ENCODE measurements at regions not wholly inside any gene's neighbourhood (a gene's known extent, or its start where the extent isn't known, plus 50 kb on each side); places are given as distances from the start of the nearest gene placed in this dataset.

DNA sequence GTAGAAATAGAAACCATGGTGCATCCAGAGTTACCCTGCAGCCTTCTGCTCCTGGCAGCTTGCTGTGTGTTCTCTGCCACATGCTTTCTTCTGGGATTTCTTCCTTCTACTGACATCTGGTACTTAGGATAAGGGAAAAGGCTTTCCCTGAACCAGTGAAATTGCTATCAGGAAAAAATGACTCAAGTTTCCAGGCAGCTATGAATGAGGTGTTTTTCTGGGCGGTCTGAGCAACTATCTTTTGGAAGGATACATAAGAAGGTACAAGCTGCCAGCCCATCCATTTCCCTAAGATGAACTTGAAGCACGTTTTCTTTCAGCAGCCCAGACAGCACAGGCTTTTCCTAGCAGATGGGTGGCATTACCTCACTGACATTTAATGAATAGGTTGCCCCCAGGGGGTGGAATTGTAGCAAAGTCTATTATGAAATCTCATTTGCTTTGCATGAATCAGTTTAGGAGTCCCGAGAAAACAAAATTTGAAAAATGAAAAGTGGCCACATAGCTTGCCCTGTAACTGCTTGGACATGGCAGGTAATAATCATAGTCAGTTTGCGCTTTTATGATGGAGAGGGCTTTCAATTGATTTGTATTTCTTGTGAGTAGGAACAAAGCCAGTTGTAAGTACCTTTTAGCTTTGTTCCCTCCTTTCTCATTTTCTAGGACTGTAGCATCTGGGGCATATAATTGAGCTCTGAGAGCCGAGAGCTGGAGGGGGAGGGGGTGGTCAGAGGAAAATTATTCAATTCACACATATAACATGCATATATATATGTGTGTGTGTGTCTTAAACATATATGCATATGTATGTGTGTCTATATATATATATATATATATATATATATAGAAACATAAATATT is 108.5 kb downstream of the C9orf152 start:
- no peak for DNase-seq

DNA sequence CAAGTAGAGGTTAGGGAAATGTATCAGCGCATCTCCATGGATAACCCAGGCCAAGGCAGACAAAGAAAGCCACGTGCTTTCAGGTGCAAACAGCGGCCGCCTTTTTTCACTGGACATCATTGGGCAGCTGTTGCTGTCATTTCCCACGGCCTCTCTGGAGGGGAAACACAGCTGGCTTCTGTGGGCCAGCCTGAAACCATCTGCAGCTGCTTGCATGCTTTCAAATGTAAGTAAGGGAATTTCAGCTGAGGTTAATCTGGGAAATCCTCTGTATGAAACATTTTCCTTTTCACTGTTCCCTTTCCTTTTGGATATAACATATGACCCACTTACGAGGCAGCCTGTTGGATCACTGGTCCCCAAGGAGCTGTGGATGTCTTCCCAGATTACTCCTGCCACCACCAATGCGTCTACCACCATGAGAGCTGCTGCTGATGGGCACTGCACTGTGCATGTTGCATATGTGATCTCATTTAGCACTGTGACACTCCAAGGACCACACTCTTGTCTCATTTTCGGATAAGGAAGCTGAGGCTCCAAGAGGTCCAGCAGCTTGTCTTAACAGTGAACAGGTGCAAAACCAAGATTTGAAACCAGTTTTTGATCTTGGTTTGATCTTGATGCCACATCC is 106.3 kb downstream of the C9orf152 start:
- no peak for DNase-seq

DNA sequence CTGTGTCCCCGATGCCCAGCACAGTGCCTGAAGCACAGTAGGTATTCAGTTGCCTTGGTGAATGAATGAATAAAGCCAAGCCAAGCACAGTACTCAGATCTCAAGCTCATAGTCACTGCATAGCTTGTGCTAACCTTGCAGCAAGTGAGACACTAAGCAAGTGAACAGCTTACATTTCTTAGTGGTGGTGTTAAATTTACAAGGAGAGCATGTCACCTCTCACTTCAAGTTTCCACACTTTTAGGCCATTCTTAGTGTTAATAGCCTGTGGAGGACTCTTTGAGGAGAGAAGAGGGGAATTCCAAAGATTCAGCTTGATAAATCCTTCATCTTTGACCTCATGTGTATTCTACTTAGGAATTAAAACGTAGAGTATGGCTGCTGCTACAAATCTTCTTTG is 104.7 kb downstream of the C9orf152 start:
- DNase-seq = no peak

DNA sequence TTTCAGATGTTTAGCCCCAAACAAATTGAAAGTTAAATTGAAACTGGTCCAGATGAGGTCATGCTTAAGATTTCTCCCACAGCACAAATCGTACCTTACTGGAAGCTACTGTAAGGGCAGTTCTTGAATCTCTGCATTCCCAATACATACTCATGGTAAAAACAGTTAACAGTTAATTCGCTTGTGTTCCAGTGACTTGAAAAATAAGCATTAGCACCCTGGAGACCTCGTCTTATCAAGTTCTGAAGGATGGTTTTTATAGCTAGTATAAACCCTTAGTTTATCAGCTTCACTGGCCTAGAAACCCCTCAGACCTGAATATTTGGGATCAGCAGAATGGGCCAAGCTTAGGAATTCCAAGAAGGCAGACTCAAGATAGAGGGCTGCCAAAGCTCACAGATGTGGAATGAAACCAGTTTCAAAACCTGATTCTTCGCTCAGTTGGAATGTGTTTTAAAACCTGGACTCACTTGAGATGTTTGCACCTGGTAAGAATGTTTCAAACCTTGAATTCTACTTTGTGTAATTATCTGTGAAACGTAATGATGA is 103.6 kb downstream of the C9orf152 start:
- no peak for DNase-seq

DNA sequence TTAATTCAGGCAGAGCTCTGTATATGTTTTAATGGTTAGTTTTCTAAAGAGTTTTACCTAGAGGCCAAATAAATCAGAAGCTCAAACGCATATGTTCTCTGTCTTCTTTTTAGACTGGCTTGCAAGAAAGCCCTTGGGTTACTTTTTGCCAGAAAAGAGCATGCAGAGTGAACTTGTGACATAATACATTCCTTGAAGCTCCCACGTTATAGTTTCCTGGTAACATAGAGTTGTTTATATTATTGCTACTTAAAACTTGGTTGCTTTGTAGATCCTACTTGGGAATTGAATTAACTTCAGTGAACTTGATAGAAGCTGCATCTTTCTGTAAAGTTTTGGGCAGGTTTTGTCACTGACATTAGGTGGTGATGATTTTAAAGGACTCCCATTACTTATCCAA is 102.9 kb downstream of the C9orf152 start:
- DNase-seq = no peak

DNA sequence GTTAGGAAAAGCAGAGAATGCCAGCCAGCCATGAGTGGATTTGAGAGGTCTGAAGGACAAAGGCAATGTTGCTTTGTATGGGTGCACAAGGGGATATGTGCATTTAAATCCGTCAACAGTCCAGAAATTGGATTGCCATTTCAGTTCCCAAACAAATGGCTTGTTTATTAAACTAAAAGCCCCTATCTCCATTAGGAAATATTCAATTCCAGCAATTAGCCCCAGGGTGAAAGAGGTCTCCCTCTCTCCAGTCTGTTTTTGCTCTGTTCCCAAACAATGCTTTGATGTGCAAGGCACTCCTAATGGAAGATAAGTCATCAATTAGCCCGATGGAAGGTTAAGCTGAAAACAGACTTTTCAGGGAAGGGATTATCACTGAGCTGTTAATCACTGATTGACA is 101.3 kb downstream of the C9orf152 start:
- DNase-seq = no peak

DNA sequence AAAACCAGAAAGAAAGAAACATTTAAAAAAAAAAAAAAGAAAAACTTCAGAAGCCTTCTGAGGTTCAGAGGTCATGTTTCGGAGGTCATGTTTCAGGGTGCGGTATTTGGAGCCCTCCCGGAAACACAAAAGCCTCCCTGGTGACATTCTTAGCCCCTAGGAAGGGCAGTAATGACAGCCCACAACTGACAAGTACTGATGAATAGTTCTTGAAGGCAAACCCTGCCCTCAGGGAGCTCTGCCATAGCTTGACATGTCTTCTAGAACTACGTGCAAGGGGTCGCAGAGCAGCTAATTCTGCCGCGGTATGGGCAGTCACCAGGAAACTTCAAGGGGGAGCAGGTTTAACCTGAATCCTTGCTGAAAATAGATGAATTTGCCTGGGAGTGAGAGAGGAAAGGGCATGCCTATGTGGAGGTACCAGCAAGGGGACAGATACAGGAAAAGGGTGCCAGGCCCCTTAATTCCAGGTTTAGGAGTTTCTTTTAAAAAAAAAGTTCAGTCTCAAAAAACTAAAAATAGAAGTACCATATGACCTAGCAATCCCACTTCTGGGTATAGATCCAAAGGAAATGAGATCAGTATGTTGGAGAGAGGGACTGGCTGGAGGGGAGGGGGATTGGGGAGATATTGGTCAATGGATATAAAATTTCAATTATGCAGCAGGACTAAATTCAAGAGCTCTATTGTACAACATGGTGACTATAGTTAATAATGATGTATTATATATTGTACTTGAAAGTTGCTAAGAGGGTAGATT is 98.4 kb downstream of the C9orf152 start:
- DNase-seq = no peak

DNA sequence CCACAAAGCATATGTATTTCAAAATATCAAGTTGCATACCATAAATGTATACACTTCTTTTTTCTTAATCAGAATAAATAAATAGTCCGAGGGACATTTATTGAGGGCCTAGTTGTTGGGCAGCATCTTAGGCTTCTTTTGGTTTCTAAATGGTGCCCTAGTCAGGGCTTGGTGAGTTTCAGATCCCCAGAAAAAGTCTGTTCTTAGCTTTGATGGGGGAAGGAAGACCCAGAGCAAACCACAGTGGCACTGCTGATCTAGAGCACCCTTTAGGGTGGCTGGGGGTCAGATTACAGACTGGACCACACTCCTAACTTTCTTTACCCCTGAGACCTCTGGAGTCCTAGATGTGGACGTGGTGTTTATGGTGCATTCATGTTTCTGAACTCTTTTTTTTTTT is 97.8 kb downstream of the C9orf152 start:
- DNase-seq = no peak

DNA sequence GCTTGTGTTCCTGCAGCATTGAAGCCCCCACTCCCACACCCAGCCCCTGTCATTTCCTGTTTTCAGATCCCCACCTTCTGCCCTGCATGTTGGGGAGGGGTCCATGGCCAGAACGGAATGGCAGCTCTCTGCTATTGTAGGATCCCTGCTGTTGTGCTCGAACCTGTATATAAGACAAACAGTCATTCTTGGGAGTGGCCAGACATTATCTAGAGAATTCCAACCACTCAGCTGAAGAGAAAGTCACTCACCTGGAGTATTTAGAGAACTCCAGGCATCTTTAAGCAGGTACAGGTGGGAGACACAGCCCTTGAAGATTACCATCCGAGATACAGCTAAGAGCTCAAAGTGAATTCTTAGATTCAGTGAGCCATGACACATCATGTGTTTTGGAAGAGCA is 96.1 kb downstream of the C9orf152 start:
- no peak for DNase-seq

DNA sequence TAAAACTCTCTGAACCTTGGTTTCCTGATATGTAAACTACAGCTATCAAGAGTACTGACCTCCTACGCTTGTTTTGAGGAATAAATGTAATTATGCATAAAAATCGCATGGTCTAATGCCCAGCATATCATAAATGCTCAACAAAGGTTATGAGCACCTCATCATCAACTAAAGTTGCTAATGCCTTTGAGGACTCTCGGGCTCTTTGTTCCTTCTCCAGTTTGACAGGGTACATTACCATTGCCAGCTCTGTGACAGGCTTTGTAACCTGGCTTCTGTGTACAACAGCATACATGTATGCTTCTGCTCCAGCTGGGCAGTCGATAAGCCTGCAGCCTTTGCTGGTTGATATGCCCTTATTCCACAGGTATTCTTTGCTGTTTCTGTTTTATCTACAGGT is 95.2 kb downstream of the C9orf152 start:
- DNase-seq = no peak

DNA sequence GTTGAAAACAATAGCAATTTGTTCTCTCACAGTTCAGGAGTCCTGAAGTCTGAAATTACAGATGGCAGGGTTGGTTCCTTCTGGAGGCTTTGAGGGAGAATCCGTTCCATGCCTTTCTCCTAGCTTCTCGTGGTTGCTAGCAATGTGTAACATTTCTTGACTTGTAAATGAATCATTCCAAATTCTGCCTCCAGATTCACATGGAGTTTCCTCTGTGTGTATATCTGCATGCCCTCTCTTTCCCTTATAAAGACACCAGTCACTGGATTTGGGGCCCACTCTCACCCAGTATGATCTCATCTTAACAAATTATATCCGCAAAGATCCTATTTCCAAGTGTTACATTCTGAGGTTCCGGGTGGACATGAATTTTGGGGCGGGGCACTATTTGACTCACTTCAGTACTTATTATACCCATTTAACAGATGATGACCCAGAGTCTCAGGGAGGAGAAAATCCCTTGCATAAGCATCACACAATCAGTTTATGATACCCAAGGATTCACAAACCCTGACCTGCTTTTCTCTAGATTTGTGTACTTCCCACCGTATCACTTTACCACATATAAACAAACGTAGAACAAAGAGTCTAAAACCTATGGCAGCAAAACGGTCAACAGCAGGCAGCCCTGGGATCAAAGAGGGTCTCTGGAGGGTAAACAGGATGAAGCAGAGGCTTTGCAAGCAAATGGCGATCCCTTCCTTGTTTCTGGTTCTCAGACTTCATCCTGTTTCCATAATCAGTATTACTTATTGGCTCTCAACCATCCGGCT is 93.7 kb downstream of the C9orf152 start:
- no peak for DNase-seq

DNA sequence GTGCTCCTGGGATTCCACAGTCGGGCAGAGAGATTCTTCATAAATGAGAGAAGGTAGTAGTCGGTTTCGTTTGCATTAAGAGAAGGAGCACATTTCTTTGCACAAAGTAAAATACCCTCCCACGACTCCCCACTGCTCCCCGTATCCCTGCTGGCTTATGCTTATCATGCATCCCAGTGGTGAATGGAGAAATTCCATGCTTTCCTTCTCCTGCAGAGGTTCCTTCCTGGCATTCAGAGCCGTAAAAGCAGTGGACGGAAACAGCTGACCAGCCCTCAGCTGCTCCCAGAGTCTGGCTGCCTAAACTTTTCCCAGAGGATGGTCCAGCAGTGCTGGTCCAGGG is 93.1 kb downstream of the C9orf152 start:
- no peak for DNase-seq

DNA sequence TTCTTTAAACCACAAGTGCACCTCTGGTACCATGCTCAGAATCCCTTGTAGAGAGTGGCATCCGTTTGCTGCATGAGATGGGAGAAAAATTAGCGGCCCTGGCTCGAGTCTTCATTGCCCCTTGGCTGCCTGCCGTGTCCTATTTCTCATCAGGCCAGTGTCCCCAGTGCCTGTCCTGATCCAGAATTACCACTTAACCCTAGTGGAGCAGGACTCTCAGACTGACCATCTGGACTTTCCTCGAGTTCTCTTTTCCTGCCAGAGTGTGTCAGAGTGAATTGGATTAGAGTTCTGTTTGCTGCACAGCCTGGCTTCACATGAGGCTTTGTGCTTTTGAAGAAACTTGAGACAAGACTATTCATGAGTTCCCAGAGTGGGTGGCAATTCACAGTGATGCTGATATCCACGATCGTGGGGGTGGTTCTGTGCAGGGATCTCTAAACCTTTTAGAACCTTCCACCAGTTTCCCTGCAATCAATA is 92.6 kb downstream of the C9orf152 start:
- no peak for DNase-seq

DNA sequence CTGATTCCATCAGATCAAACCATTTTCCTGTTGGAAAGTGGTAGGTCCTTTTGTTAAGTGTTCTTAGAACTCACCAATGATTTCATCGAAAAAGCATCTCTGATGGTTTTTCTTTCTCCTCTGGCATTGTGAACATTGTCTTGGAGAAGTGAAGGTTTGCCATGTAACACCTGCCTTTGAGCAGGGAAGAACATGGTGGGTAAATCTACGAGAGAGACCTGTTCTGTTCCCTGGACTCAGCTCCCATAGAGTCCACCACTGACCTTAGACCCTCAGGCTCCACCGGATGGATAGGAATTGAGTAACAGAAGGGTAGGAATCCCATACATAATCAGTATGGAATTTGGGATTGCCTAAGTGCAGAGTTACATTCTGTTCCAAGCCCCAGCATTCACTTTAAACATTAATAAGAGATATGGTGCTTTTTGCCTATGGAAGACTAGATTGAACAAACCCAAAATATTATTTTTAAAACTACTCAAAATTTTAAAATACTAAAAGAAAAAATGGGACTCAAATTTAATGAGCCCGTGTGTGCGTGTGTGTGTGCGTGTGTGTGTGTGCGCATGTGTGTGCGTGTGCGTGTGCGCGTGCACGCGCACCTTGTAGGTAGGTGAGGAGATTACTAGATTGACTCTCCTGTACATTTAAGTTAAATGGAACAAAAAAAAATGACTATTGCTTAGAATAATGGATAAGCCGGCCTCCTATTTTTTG is 92.0 kb downstream of the C9orf152 start:
- DNase-seq = no peak

DNA sequence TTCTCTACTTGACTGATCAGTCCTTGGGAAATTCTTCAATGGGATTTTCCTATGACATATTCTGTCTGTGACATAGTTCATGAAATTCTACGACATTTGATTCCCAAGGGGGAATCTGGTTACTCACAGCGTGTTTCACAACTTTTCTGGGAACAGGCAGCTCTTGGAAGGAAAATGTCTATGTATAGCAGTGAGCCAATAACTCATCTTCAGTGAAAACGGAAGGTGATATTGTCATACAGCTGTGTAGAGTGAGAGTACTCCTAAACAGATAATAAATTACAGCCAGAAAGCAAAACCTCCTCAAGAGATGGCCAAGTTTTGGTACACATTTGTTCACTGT is 91.4 kb downstream of the C9orf152 start:
- DNase-seq = no peak

DNA sequence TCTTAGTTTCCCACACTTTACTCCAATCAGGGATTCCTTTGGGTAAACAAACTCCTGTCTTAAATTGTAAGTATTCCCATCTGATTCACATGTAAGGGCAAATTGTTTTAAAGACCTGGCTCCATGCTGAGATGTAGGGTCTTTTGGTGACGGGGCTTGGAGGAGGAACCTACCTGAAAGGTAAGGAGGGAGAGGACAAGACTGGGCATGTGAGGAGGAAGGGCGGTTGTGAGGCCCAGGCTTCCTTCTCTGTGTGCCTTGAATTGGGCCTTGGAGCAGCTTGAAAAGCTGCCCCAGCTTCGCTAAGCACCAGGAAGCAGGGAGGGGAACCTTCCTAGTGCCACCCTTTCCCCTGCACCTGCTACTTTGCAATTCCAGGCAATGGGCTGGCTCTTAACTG is 86.8 kb downstream of the C9orf152 start:
- DNase-seq = no peak

DNA sequence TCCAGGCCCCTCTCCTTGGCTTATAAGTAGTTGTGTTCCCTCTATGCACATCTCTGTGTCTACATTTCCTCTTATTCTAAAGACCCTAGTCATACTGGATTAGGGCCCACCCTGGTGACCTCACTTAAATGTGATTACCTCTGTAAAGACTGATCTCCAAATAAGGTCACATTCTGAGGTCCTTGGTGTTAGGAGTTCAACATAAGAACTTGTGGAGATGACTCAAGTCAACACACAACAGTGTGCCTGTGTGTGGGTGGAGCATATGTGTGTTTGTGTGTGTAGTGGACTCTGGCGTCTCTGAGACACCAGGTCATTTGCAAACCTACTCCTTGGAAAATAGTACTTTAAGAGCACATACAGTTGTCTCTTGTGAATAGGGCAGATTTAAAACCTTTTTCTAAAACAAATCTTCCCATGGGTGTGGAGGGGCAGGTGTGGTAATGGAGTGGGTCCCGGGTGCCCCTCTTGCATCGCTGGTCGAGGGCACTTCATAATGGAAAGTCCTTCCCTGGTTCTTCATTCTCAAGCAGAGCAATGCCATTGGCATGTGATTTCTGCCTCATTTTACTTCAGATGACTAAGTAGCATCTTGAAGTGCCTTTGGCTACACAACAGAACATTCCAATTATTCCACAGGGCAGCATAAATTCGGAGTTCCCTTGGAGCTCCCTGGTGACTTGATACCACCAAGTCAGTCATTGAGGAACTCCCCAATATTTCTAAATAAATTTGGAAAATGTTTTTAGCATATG is 84.4 kb downstream of the C9orf152 start:
- no peak for DNase-seq

DNA sequence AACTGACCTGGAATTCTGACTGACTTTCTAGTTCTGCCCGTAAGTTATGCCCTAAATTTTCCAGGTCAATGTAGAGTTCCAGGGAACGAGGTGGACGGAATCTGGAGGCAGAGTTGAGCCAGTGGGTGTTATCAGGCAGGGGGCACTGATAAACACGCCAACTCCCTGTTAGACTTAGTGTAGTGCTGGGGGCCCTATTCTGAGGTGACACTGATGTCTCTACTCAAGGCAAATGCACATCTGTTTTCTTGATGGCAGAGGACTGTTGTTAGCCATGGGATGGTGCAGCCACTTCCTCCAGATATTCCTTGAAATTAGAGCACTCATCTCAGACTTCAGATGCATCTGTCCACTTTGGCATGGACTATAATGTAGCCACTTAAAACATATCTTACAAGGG is 83.5 kb downstream of the C9orf152 start:
- DNase-seq = no peak

DNA sequence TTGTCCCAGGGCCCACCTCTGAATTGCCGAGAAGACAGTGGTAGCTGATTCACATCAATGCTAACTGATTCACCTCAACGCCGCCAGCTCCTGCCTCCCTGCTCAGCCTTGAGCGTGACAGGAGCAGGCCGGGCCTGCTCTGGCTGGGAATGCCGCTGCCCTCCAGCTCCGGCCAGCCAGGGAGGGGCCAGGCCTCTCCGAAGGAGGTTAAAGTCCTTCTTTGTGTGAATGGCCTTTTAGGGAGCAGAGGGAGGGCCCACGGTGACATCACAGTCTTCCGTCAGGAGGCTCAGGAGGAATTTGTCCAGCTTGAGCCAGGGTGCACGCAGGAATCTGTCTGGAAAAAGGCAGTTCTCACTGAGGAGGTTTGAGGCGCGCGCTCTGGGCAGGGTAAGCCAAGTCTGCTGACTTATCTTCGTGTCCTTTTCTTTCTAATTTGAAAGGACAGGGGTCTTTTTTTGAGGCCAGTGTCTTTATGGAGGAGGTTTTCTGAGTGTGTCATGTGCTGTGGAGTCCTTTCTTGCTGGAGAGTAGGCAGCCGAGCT is 82.7 kb downstream of the C9orf152 start:
- no peak for DNase-seq

DNA sequence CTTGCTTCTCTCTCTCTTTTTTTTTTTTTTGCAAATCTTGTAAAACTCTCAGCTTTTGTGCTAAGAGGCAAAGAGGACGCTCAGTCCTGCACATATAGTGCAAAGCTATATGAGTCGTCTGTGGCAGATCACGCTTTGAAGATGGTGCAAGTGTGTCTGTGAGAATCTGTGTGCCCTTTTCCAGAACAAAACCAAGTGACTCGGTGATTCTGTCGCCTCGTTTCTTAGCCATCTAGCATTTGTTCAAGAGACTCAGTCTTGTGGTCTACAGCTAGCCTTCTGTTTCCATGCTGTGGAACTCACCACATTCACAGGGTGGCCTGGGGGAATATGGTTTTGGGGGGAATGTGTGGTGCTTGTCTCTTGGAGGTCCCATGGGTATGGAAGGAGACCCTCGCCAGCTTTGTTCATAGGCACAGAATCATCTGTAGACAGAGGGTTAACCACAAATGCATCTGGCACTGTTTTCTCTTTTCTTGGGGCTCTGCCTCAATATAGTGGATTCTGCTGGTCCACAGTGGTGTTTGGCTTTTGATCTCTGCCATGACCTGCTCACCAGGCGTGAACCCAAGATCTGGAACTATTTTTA is 82.1 kb downstream of the C9orf152 start:
- DNase-seq = no peak

DNA sequence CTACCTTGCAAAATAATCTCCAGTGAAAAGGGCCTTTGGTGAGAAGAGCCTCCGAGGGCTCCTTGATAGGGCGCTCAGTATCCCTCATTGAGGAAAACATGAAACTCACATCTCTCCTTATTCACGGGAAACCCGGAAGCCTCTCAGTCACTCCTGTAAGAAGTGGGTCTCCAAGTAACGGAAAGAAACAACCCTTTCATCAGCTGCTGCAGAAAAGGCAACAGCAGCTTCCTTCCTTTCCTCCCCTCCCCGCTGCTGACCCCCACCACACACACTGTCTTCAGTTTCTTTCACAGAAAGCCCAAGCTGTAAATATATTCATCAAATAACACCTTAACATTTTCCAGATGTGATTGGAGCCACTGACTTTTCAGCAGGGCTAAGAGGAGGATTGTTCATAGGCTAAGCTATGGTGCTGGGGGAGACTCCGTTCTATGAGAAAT is 81.4 kb downstream of the C9orf152 start:
- no peak for DNase-seq
